Right lobe of liver (tissue), 6 donors: ENCODE measurements at regions not wholly inside any gene's neighbourhood (a gene's known extent, or its start where the extent isn't known, plus 50 kb on each side); places are given as distances from the start of the nearest gene placed in this dataset.

Experiments used
- ATAC-seq, 4 donors: fragments of 200-7000 bp; cut with Tn5 transposase; one replicate each; pipeline ENCODE4 v1.9.1; 2020; ENCODE audit warnings: mild to moderate bottlenecking in 4 of 4, moderate library complexity in 4 of 4
- DNase-seq, 3 donors: peaks; one replicate each; pipeline ENCODE4 v3.0.0-alpha.2; 2020
- H3K27ac ChIP-seq, 3 donors: fragments of 200-600 bp; one replicate each; pipeline ENCODE4 v1.8.0; 2022
- H3K27me3 ChIP-seq, 2 donors: fragments of 200-600 bp; one replicate each; pipeline ENCODE4 v1.8.0; 2022
- H3K36me3 ChIP-seq, 4 donors: fragments of 200-600 bp; sonication (generic) in 1 of 4; one replicate each; pipeline versions ENCODE4 v1.5.1 to v1.8.0; 2017 to 2022; ENCODE audit warnings: control low read depth in 1 of 4
- H3K4me1 ChIP-seq, 4 donors: fragments of 200-600 bp; sonication (generic) in 1 of 4; one replicate each; pipeline versions ENCODE4 v1.5.1 to v1.8.0; 2017 to 2022; ENCODE audit warnings: control low read depth in 1 of 4
- H3K4me3 ChIP-seq, 3 donors: fragments of 200-600 bp; one replicate each; pipeline ENCODE4 v1.8.0; 2022
- H3K9me3 ChIP-seq, 4 donors: fragments of 200-600 bp; sonication (generic) in 1 of 4; one replicate each; pipeline versions ENCODE4 v1.5.1 to v1.8.0; 2017 to 2022; ENCODE audit warnings: control low read depth in 1 of 4
- POLR2A ChIP-seq: fragments of 450-650 bp; IDR thresholded peaks from one replicate; pipeline ENCODE4 v1.6.1; 2017; ENCODE audit warnings: antibody characterized with exemption, mild to moderate bottlenecking
- whole genome bisulfite sequencing: methylation state at CpG from one replicate; pipeline ENCODE4 v1.1.6; 2018; ENCODE audit warnings: low coverage, low lambda C conversion rate; ENCODE audit not compliant: insufficient coverage; ENCODE audit errors: missing lambda C conversion rate; 5-methylcytosine and 5-hydroxymethylcytosine counted together
- intact Hi-C, 2 donors: fragments of 100-400 bp; cut with DNase I; formaldehyde crosslinking; loops; one replicate each; pipeline versions ENCODE4 v1.11.2 to v1.14.1; 2022
- TF ChIP-seq, protein P1 (sequence below), 4 donors: fragments of 200-600 bp in 3 of 4; fragments of 450-650 bp in 1 of 4; IDR thresholded peaks; one replicate each; pipeline versions ENCODE4 v1.5.1 to v1.8.0; 2016 to 2022; ENCODE audit warnings: antibody characterized with exemption in 4 of 4, mild to moderate bottlenecking in 2 of 4
- donor health status: DM: no; HTN: yes; CAD: no.
- donor health status: DM: no; HTN: no; CAD: no.
- donor health status: DM: no; HTN: no; CAD: no.
- donor health status: DM: no; HTN: yes; CAD: no.
- donor health status: DM: no; HTN: yes; CAD: no.

DNA sequence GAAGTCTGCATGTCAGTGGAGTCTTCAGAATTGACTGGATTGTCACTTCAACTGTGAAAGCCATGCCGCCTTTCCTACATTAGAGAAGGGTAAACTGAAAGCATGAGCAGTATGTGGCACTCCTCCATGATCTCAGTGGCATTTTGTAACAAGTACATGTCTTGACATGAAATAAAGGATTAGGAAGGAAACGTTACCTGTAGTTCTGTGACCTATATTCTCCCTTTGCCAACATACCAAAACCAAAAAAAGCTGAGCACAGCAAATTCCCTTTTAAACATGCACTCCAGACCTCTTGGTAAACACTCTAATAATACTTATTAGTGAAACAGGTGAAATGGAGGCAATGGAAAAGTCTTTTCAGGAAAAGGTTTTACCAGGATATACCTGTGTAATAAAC is 344.2 kb downstream of the GRIA2 start:
- H3K4me1 ChIP-seq, result no peaks in the 10 kb centered on the region
- H3K36me3 ChIP-seq, result no peaks in the 10 kb centered on the region
- TF ChIP-seq POLR2A, result no peak
- TF ChIP-seq, protein P1, sequence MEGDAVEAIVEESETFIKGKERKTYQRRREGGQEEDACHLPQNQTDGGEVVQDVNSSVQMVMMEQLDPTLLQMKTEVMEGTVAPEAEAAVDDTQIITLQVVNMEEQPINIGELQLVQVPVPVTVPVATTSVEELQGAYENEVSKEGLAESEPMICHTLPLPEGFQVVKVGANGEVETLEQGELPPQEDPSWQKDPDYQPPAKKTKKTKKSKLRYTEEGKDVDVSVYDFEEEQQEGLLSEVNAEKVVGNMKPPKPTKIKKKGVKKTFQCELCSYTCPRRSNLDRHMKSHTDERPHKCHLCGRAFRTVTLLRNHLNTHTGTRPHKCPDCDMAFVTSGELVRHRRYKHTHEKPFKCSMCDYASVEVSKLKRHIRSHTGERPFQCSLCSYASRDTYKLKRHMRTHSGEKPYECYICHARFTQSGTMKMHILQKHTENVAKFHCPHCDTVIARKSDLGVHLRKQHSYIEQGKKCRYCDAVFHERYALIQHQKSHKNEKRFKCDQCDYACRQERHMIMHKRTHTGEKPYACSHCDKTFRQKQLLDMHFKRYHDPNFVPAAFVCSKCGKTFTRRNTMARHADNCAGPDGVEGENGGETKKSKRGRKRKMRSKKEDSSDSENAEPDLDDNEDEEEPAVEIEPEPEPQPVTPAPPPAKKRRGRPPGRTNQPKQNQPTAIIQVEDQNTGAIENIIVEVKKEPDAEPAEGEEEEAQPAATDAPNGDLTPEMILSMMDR (IDR thresholded peaks at IDR 0.05), result no peak
- no peaks in the 10 kb centered on the region for H3K9me3 ChIP-seq
- DNase-seq (no peak), ATAC-seq (no peak)
- no peaks in the 10 kb centered on the region for H3K27me3 ChIP-seq
- H3K27ac ChIP-seq, result no peak overlapping the region
- intact Hi-C loops, result no loop called here
- no peak overlapping the region for H3K4me3 ChIP-seq
- WGBS, result 57% methylated on average over 2 of the region's 2 CpGs

DNA sequence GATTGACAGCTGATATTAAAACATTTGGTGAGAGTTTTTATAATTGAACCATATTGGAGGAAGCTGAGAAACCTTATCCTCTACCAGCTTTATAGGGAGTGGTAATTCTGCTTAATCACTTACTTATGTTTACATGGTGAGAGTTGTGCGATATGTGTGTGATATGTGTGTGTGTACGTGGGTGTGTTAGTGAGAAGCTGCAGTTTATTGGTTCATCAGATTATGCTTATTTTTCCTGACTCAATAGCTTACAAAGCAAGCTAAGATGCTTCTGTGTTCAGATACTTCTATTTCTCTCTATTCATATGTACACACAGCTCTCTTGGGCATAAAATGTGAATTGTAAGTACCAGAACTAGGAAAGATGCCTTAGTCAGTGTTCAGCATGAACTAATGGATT is 343.7 kb downstream of the GRIA2 start:
- no peaks in the 10 kb centered on the region for H3K9me3 ChIP-seq
- no peaks in the 10 kb centered on the region for H3K4me1 ChIP-seq
- no peak overlapping the region for H3K27ac ChIP-seq
- ATAC-seq (no peak), DNase-seq (no peak)
- H3K27me3 ChIP-seq, result no peaks in the 10 kb centered on the region
- no peaks in the 10 kb centered on the region for H3K36me3 ChIP-seq
- no peak overlapping the region for H3K4me3 ChIP-seq
- intact Hi-C loops, result no loop called here
- WGBS, result 38% methylated on average over 2 of the region's 2 CpGs
- TF ChIP-seq, protein P1 (IDR thresholded peaks at IDR 0.05), result no peak
- TF ChIP-seq POLR2A, result no peak

DNA sequence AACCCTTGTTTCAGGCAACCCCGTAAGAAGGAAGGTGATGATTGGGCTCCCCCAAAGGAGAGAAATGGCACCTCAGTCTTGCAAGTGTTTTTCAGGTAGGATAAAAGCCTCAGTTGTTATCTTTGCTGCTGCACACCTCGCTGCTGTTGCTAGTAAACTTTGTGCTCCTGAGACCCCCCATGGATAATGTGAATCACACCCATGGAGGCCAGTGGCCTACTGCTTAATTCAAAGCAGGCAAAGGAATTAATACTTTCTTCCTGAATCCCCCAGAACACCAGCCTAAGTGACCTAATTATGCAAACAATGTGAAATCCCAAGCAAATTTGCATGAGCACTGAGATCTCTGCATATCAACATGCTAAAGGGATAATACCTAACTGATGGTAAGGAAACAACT is 337.5 kb downstream of the GRIA2 start:
- no peak for TF ChIP-seq POLR2A
- TF ChIP-seq, protein P1 (IDR thresholded peaks at IDR 0.05), result no peak
- DNase-seq, result no peak
- Histone ChIP-seq H3K36me3 (no peaks in the 10 kb centered on the region), H3K27ac (no peak overlapping the region), H3K9me3 (no peaks in the 10 kb centered on the region), H3K27me3 (no peaks in the 10 kb centered on the region), H3K4me3 (no peak overlapping the region), H3K4me1 (no peaks in the 10 kb centered on the region)
- no peak for ATAC-seq
- intact Hi-C loops, result no loop called here
- 79% methylated on average over 2 of the region's 2 CpGs for WGBS

DNA sequence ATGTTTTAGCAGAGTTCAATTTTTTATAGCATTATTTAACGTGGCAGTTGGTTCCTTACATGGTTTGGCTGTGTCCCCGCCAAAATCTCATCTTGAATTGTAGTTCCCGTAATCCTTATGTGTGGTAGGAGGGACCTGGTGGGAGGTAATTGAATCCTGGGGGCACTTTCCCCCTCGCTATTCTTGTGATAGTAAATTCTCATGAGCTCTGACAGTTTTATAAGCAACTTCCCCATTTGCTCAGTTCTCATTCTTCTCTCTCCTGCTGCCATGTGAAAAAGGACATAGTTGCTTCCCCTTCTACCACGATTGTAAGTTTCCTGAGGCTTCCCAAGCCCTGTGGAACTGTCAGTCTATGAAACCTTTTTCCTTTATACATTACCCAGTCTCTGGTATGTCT is 329.5 kb downstream of the GRIA2 start:
- H3K27ac ChIP-seq, result no peak overlapping the region
- intact Hi-C loops, result no loop called here
- H3K4me3 ChIP-seq, result no peak overlapping the region
- DNase-seq (no peak), ATAC-seq (no peak)
- no peaks in the 10 kb centered on the region for H3K9me3 ChIP-seq
- TF ChIP-seq POLR2A, result no peak
- TF ChIP-seq, protein P1 (IDR thresholded peaks at IDR 0.05), result no peak
- H3K4me1 ChIP-seq, result no peaks in the 10 kb centered on the region
- WGBS, result 39% methylated on average over 5 of the region's 5 CpGs
- no peaks in the 10 kb centered on the region for H3K36me3 ChIP-seq
- no peaks in the 10 kb centered on the region for H3K27me3 ChIP-seq

GRCh38 chr4:157527954-157528353 is 307.4 kb downstream of the GRIA2 start:
- Histone ChIP-seq H3K4me3 (no peak overlapping the region), H3K27ac (no peak overlapping the region), H3K4me1 (no peaks in the 10 kb centered on the region), H3K9me3 (no peaks in the 10 kb centered on the region), H3K36me3 (no peaks in the 10 kb centered on the region), H3K27me3 (no peaks in the 10 kb centered on the region)
- no peak for DNase-seq
- TF ChIP-seq, protein P1 (IDR thresholded peaks at IDR 0.05), result no peak
- no peak for TF ChIP-seq POLR2A
- ATAC-seq, result no peak
- 86% methylated on average over 1 of the region's 1 CpG for WGBS
- intact Hi-C loops, result no loop called here
